Breast epithelium (tissue), 4 donors: ENCODE measurements at regions not wholly inside any gene's neighbourhood (a gene's known extent, or its start where the extent isn't known, plus 50 kb on each side); places are given as distances from the start of the nearest gene placed in this dataset.
A peak's percentile ranks its signal among the peaks of the same experiment; 100 is the strongest.

Experiments used
- DNase-seq, 2 donors: peaks; one replicate each; pipeline ENCODE4 v3.0.0-alpha.2; 2019; ENCODE audit warnings: low spot score in 2 of 2
- H3K27ac ChIP-seq, 2 donors: fragments of 200-600 bp; sonication (generic) in 1 of 2; one replicate each; pipeline ENCODE4 v1.5.1; 2016 to 2019; ENCODE audit warnings: mild to moderate bottlenecking in 1 of 2
- H3K27me3 ChIP-seq, 2 donors: fragments of 200-600 bp; sonication (generic) in 1 of 2; one replicate each; pipeline versions ENCODE4 v1.5.1 to v1.6.0; 2017 to 2019; ENCODE audit warnings: control low read depth in 1 of 2, mild to moderate bottlenecking in 1 of 2
- H3K36me3 ChIP-seq: fragments of 200-600 bp; one replicate; pipeline ENCODE4 v1.5.1; 2019
- H3K4me1 ChIP-seq, 2 donors: fragments of 200-600 bp; sonication (generic); one replicate each; pipeline ENCODE4 v1.5.1; 2016 to 2019; ENCODE audit warnings: control low read depth in 1 of 2
- H3K4me3 ChIP-seq, 3 donors: fragments of 200-600 bp; sonication (generic); 1 replicate in 2 of 3; 2 replicates in 1 of 3; pipeline ENCODE4 v1.5.1; 2016 to 2019; ENCODE audit warnings: mild to moderate bottlenecking in 3 of 3, moderate library complexity in 2 of 3
- H3K9me3 ChIP-seq, 2 donors: fragments of 200-600 bp; sonication (generic) in 1 of 2; one replicate each; pipeline ENCODE4 v1.5.1; 2016 to 2019; ENCODE audit warnings: control low read depth in 1 of 2
- POLR2A ChIP-seq: fragments of 450-650 bp; IDR thresholded peaks from one replicate; pipeline ENCODE4 v1.6.1; 2016; ENCODE audit warnings: antibody characterized with exemption, mild to moderate bottlenecking, moderate library complexity
- POLR2AphosphoS5 ChIP-seq, 3 donors: sonication (generic); formaldehyde crosslinking; IDR thresholded peaks; one replicate each; pipeline ENCODE4 v1.6.1; 2017; ENCODE audit warnings: antibody characterized with exemption in 3 of 3
- intact Hi-C: fragments of 100-400 bp; cut with DNase I; formaldehyde crosslinking; loops from one replicate; pipeline ENCODE4 v1.15.1; 2023; ENCODE audit warnings: low total_unique reads
- TF ChIP-seq, protein P1 (sequence below), 3 donors: fragments of 450-650 bp; IDR thresholded peaks; one replicate each; pipeline ENCODE4 v1.5.1; 2016 to 2017; ENCODE audit warnings: antibody characterized with exemption in 3 of 3, mild to moderate bottlenecking in 3 of 3, moderate library complexity in 3 of 3

DNA sequence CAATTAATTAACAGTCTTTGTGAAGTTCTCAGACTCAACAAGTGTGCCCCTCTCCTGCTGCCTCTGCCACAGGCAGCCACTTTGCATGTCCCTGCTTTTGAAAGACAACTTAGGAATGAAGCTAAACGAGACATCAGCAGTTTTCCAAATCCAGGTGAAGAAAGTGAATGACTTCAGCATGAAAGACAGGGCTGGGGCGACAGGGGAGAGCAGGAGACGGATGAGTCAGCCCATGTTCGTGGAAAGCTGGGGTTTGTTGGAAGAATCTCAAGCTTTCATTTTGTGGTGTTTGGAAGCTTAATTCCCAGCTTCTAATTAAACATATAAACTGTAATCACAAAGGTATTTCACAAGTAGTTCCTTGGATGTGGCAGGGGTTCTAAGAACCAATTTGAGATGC is 207.8 kb upstream of the MAP3K1 start:
- no peaks in the 10 kb centered on the region for H3K36me3 ChIP-seq
- DNase-seq, result no peak
- H3K27me3 ChIP-seq, result no peaks in the 10 kb centered on the region
- no peaks in the 10 kb centered on the region for H3K9me3 ChIP-seq
- no peak overlapping the region for H3K4me3 ChIP-seq
- TF ChIP-seq POLR2A (no peak), POLR2AphosphoS5 (IDR thresholded peaks at IDR 0.05) (no peak)
- TF ChIP-seq, protein P1, sequence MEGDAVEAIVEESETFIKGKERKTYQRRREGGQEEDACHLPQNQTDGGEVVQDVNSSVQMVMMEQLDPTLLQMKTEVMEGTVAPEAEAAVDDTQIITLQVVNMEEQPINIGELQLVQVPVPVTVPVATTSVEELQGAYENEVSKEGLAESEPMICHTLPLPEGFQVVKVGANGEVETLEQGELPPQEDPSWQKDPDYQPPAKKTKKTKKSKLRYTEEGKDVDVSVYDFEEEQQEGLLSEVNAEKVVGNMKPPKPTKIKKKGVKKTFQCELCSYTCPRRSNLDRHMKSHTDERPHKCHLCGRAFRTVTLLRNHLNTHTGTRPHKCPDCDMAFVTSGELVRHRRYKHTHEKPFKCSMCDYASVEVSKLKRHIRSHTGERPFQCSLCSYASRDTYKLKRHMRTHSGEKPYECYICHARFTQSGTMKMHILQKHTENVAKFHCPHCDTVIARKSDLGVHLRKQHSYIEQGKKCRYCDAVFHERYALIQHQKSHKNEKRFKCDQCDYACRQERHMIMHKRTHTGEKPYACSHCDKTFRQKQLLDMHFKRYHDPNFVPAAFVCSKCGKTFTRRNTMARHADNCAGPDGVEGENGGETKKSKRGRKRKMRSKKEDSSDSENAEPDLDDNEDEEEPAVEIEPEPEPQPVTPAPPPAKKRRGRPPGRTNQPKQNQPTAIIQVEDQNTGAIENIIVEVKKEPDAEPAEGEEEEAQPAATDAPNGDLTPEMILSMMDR (IDR thresholded peaks at IDR 0.05), result no peak
- peak overlapping the region; percentile 14 to 36 for H3K27ac ChIP-seq
- H3K4me1 ChIP-seq, result no peaks in the 10 kb centered on the region
- intact Hi-C loops, result no loop called here

GRCh38 chr5:56607074-56607473 is 208.3 kb upstream of the MAP3K1 start:
- Histone ChIP-seq H3K4me3 (no peak overlapping the region), H3K9me3 (no peaks in the 10 kb centered on the region), H3K4me1 (no peaks in the 10 kb centered on the region), H3K27me3 (no peaks in the 10 kb centered on the region), H3K36me3 (no peaks in the 10 kb centered on the region), H3K27ac (peak overlapping the region in 1 of 2 donors; percentile 36)
- DNase-seq, result no peak
- TF ChIP-seq, protein P1 (IDR thresholded peaks at IDR 0.05), result no peak
- TF ChIP-seq POLR2A, result no peak
- TF ChIP-seq POLR2AphosphoS5 (IDR thresholded peaks at IDR 0.05), result no peak
- intact Hi-C loops, result no loop called here

GRCh38 chr5:56606192-56606591 is 209.2 kb upstream of the MAP3K1 start:
- Histone ChIP-seq H3K27ac (no peak overlapping the region), H3K36me3 (no peaks in the 10 kb centered on the region), H3K4me3 (no peak overlapping the region), H3K9me3 (no peaks in the 10 kb centered on the region), H3K4me1 (no peaks in the 10 kb centered on the region), H3K27me3 (no peaks in the 10 kb centered on the region)
- intact Hi-C loops, result no loop called here
- DNase-seq, result no peak
- no peak for TF ChIP-seq POLR2A
- TF ChIP-seq, protein P1 (IDR thresholded peaks at IDR 0.05), result no peak
- TF ChIP-seq POLR2AphosphoS5 (IDR thresholded peaks at IDR 0.05), result no peak

DNA sequence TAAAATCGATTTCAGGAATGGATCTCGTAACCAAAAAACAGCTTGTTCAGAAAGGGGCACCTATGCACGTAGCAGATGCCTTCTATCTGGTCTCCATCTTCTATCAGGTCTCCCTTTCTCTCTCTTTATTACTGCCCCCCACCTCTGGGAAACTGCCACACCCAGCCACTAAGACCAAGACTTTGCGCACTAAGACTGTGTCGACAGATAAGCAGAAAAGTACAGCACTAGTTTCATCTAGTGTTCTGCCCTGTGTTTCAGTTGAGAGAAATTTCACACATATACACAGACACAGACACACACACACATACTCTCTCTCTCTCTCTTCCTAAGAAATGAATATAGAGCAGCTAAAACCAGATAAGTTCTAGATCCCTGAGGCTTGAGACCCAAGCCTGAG is 210.1 kb upstream of the MAP3K1 start:
- Histone ChIP-seq H3K27me3 (no peaks in the 10 kb centered on the region), H3K9me3 (no peaks in the 10 kb centered on the region), H3K36me3 (no peaks in the 10 kb centered on the region), H3K27ac (no peak overlapping the region), H3K4me3 (no peak overlapping the region), H3K4me1 (no peaks in the 10 kb centered on the region)
- TF ChIP-seq, protein P1 (IDR thresholded peaks at IDR 0.05), result no peak
- TF ChIP-seq POLR2AphosphoS5 (IDR thresholded peaks at IDR 0.05), result no peak
- TF ChIP-seq POLR2A, result no peak
- intact Hi-C loops, result no loop called here
- no peak for DNase-seq

- Histone ChIP-seq H3K4me3 (no peak overlapping the region), H3K27ac (no peak overlapping the region), H3K36me3 (no peaks in the 10 kb centered on the region), H3K27me3 (no peaks in the 10 kb centered on the region), H3K9me3 (no peaks in the 10 kb centered on the region), H3K4me1 (no peaks in the 10 kb centered on the region)
- DNase-seq, result no peak
- intact Hi-C loops, result no loop called here
- TF ChIP-seq, protein P1 (IDR thresholded peaks at IDR 0.05), result no peak
- TF ChIP-seq POLR2A (no peak), POLR2AphosphoS5 (IDR thresholded peaks at IDR 0.05) (no peak)
Observed at GRCh38 chr5:56601641-56602071, 213.7 kb upstream of the MAP3K1 start.
